ENCODE measurements at regions not wholly inside any gene's neighbourhood (a gene's known extent, or its start where the extent isn't known, plus 50 kb on each side); places are given as distances from the start of the nearest gene placed in this dataset.

DNA sequence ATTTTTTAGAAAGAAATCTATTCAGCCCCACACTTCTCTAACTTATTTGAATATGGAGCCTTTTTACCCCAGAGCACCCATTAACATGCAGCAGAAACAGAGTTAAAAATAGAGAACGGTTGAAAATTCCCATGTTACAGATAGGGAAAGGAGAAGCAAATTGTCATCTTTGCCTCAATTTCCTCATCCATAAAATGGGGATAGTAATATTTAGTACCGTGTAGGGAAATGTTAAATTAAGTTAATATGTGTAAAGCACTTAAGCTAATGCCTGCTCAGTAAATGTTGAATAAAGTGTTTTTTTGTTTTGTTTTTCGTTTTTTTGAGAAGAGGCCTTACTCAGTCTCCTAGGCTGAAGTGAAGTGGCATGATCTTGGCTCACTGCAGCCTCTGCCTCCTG lies 50.3 kb downstream of the NAV1 start:
- Mint-ChIP-seq H3K27ac (no peak overlapping the region), H3K9me3 (no peaks in the 10 kb centered on the region), H3K27me3 (ENCODE audit: low read depth) (no peaks in the 10 kb centered on the region), H3K4me3 (no peak overlapping the region), H3K36me3 (ENCODE audit: low read depth) (no peaks in the 10 kb centered on the region), H3K4me1 (ENCODE audit: low read depth) (no peaks in the 10 kb centered on the region)
- CTCF ChIA-PET = interaction anchor here (0.6 to 1.6 kb wide), 2 partner anchors 120 to 405 kb away, joined by 3 to 4 read pairs; no protein-coding TSS in a partner anchor
- no peak for DNase-seq
- intact Hi-C loops (cut with micrococcal nuclease) = no loop called here

DNA sequence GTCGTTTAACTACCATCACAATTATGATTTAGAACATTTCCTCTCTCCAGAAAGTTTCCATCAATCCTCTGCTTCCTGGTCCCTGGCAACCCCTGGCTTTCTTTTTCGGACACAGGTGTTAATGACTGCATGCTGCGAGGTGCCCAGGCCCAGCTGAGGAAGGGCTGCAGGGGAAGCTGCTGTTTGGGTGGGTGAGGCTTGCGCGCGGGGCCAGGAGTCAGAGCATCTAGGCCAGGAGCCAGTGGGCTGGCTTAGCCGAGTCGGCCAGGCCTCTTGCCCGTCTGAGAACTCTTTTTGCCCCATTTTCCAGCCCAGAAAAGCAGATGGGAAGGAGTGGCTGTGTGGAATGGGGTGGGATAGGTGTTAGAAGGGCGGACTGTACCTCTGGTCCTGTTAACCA lies 51.5 kb downstream of the NAV1 start:
- CTCF ChIA-PET = no interaction called here
- H3K27ac Mint-ChIP-seq = no peak overlapping the region
- H3K9me3 Mint-ChIP-seq = no peaks in the 10 kb centered on the region
- H3K4me1 Mint-ChIP-seq (ENCODE audit: low read depth) = no peaks in the 10 kb centered on the region
- no peaks in the 10 kb centered on the region for H3K36me3 Mint-ChIP-seq (ENCODE audit: low read depth)
- intact Hi-C loops (cut with micrococcal nuclease) = no loop called here
- H3K4me3 Mint-ChIP-seq = no peak overlapping the region
- no peak for DNase-seq
- H3K27me3 Mint-ChIP-seq (ENCODE audit: low read depth) = no peaks in the 10 kb centered on the region

DNA sequence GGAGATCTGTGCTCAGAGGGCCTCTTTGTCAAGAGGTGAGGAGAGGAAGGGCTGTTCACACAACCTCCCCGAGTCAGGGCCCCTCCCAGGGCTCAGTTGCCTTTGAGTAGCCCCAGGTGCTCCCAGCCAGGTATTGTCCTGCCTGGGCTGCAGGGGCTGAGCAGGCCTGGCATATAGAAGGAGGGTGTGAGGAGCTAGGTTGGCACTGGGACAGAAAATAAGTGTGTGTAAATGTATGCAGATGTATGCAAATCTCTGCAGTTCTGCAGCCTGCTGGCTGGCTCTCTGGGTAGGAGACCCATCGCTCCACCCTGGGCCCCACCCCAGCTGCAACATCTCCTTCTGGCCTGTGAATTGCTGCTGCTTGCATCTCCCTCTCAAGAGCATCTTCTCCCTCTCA lies 52.4 kb downstream of the NAV1 start:
- Mint-ChIP-seq H3K4me1 (ENCODE audit: low read depth) (no peaks in the 10 kb centered on the region), H3K4me3 (no peak overlapping the region), H3K9me3 (no peaks in the 10 kb centered on the region), H3K27ac (no peak overlapping the region), H3K36me3 (ENCODE audit: low read depth) (no peaks in the 10 kb centered on the region), H3K27me3 (ENCODE audit: low read depth) (no peaks in the 10 kb centered on the region)
- CTCF ChIA-PET = no interaction called here
- intact Hi-C loops (cut with micrococcal nuclease) = no loop called here
- DNase-seq = no peak

DNA sequence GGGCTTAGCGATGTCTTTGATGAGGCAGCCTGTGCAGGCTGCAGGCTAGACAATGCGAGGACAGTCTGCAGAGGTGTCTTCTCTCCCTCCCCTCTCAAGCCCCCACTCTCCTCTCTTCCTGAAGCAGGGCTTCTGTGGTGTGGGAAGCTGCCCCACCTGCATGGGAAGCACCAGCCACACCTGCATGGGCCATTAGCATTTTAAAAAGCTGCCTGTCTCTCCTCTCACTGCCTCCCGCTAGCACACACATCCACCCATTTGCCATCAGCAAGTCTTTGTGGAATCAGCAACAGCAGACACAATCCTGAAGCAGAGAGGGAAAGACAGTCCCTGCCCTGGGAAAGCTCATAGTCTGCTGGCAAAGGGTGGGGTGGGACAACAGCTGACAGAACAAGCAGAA lies 53.1 kb downstream of the NAV1 start:
- intact Hi-C loops (cut with micrococcal nuclease) = no loop called here
- Mint-ChIP-seq H3K36me3 (ENCODE audit: low read depth) (no peaks in the 10 kb centered on the region), H3K4me1 (ENCODE audit: low read depth) (no peaks in the 10 kb centered on the region), H3K27ac (no peak overlapping the region), H3K9me3 (no peaks in the 10 kb centered on the region), H3K4me3 (no peak overlapping the region), H3K27me3 (ENCODE audit: low read depth) (no peaks in the 10 kb centered on the region)
- CTCF ChIA-PET = no interaction called here
- DNase-seq = no peak

DNA sequence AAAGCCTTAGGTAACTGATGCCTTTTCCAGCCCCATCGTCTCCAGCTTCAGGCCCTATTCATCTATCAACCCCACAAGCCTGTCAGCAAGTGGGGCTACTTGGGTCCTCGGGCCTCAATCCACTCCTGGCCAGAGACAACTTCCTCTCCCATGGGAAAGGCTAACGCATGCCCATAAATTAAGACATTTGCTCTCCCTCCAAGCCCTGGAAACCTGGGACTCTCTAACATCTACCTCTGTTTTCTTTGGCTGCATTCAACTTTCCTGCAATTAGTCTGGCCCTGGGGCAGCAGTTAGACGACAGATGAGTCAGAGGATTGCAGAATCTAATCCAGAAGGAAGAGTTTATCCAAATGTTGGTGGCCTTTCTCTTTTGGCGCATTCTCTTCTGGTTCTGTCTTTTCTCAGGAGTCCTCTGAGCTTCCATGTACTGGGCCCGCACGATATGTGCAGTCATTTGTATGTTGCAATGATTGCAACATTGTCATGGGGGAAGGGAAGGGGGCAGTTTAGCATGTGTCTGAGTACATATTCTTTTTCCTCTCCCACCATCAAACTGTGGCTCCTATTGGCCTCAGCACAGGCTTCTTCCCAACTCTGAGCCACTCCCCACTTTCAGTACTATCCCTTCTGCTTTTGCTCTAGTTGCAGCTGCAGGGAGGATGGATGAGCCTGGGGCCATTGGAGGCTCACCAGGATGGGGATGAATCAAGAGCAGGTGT lies 54.4 kb downstream of the NAV1 start:
- Mint-ChIP-seq H3K27ac (no peak overlapping the region), H3K27me3 (ENCODE audit: low read depth) (no peaks in the 10 kb centered on the region), H3K9me3 (no peaks in the 10 kb centered on the region), H3K4me3 (no peak overlapping the region), H3K36me3 (ENCODE audit: low read depth) (no peaks in the 10 kb centered on the region), H3K4me1 (ENCODE audit: low read depth) (no peaks in the 10 kb centered on the region)
- DNase-seq = no peak
- intact Hi-C loops (cut with micrococcal nuclease) = no loop called here
- CTCF ChIA-PET = no interaction called here

DNA sequence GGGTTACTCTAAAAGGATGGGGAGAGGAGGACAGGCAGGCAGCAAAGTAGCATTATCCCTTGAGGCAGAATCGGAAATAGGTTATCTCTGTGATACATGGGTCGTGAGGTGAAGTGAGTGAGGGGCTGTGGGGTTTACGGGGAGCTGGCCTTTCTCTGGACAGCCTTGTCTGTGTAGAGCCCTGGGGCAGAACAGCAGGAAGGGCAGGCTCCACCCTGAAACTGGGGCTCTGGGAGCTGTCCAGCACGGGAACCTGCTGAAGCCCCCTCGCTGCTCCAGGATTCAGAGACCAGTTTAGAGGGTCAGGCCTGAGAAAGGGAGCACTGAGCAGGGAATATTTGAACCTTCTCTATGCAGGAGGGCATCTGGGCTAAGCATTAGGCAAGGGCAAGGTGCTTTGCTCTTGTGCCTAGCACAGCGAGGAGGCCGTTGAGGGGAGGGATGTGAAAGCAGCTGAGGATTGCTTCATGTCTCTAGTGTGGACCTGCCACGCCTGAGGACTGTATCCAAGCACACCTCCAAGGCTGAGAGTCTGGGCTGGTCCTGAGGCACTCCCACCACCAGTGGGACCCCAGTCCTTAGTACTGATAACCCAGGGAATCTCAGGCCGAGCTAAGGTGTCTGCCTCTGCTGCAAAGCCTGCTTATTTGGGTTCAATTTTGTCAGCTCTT lies 55.8 kb downstream of the NAV1 start:
- no peak for DNase-seq
- Mint-ChIP-seq H3K9me3 (no peaks in the 10 kb centered on the region), H3K27ac (no peak overlapping the region), H3K4me1 (ENCODE audit: low read depth) (no peaks in the 10 kb centered on the region), H3K36me3 (ENCODE audit: low read depth) (no peaks in the 10 kb centered on the region), H3K27me3 (ENCODE audit: low read depth) (no peaks in the 10 kb centered on the region), H3K4me3 (no peak overlapping the region)
- CTCF ChIA-PET = no interaction called here
- intact Hi-C loops (cut with micrococcal nuclease) = no loop called here

DNA sequence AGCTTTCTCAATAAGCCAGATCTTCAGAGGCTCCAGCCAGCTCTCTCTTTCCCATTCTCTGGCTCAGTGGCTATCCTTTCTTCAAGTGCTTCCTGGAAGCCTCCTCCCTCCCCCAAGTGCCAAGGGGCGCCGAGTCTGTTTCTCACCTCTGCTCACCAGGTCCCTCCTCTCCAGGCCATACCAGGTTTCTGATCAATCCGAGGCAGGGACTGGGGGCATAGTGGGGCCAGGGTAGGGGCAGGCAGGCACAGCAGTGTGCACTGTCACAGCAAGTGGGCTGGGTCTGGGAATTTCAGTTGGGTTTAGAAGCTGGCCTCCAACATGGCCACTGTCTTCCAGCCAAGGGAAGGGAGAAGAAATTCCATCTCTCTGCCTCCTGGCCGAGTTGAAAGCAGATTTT lies 56.5 kb downstream of the NAV1 start:
- Mint-ChIP-seq H3K9me3 (no peaks in the 10 kb centered on the region), H3K27ac (no peak overlapping the region), H3K4me3 (no peak overlapping the region), H3K27me3 (ENCODE audit: low read depth) (no peaks in the 10 kb centered on the region), H3K36me3 (ENCODE audit: low read depth) (no peaks in the 10 kb centered on the region), H3K4me1 (ENCODE audit: low read depth) (no peaks in the 10 kb centered on the region)
- intact Hi-C loops (cut with micrococcal nuclease) = no loop called here
- CTCF ChIA-PET = no interaction called here
- DNase-seq = no peak

DNA sequence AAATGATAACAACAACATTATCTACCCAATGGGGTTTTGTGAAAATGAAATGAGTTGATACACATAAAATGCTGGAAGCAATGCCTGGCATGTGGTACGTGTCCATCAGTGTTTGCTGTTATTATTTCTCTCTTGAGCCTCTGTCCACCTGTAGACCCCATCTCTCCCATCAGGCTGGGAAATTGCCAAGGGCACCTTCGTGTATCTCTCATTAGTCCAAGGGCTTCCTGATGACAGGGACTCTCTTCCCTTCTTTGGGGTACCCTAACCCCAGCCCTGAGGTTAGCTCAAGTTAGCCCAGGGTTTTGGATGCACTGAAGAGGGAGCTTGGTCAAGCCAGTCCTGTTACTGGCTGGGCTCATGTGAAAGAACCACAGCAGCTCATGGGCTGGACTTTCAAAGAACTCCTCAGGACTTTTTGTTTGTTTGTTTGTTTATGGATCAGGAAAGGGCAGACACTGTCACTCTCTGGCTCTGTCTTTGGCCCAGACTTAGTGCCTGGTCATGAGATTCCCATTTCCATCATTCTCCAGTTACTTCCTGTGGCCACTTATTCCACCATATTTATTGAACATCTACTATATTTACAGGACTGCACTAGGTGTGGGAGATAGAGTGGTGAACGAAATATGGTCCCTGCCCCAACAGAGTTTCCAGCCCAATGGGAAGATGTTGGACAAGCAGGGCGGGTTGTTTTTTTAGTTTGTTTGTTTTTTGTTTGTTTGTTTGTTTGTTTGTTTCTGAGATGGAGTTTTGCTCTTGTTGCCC lies 57.4 kb downstream of the NAV1 start:
- DNase-seq = no peak
- no peaks in the 10 kb centered on the region for H3K4me1 Mint-ChIP-seq (ENCODE audit: low read depth)
- H3K36me3 Mint-ChIP-seq (ENCODE audit: low read depth) = no peaks in the 10 kb centered on the region
- intact Hi-C loops (cut with micrococcal nuclease) = no loop called here
- no peak overlapping the region for H3K27ac Mint-ChIP-seq
- H3K9me3 Mint-ChIP-seq = no peaks in the 10 kb centered on the region
- no peak overlapping the region for H3K4me3 Mint-ChIP-seq
- no peaks in the 10 kb centered on the region for H3K27me3 Mint-ChIP-seq (ENCODE audit: low read depth)
- CTCF ChIA-PET = interaction anchor here (0.7 to 2.9 kb wide), 2 partner anchors 36 to 44 kb away, joined by 4 to 16 read pairs; no protein-coding TSS in a partner anchor

DNA sequence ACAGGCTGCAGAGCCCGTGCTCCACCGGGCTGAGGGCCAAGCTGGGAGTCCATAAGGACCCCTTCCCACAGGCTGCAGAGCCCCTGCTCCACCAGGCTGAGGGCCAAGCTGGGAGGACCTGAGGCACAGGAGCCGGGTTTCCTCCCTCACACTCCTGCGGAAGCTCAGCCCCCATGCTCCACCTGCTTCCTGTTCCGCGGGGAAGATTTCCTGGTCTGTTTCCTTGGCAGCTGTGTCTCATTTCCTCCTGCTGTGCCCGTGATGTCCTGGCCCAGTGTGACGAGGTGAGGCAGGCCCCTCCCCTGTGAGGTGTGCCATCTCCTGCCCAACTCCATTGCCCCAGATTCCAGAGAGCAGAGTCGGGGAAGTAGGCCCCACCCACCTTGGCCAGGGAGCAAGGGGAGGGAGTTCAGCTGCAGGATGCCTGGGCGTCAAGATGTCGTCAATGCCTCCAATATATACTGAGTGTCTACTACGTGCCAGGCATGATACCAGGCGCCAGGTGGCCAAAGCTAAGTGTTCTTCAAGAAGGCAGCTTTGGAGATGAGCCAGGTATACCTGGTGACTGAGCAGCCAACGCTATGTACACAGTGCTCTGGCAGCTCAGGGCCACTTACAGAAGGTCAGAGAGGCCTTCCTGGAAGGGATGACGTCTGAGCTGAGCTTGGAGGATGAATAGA lies 58.8 kb downstream of the NAV1 start:
- H3K27ac Mint-ChIP-seq = no peak overlapping the region

DNA sequence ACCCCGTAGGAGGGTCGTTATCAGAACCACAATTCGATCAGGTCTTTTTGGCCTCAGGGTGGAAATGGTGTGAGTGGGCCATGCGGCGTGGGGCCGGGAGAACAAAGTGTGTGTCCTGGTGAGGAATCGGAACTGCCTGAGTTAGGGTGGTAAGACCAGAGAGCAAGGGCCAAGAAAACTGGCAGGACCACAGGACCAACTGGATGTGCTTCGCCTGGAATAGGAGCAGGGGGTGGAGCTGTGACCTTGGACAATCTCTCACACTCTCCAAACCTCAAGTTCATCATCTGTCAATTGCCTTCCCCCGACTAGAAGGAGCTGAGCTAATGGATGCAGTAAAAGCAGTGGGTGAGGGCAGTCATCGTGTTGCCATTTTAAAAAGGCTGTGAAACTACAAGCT lies 59.5 kb downstream of the NAV1 start:
- Mint-ChIP-seq H3K27me3 (ENCODE audit: low read depth) (no peaks in the 10 kb centered on the region), H3K4me3 (no peak overlapping the region), H3K27ac (no peak overlapping the region), H3K4me1 (ENCODE audit: low read depth) (no peaks in the 10 kb centered on the region), H3K9me3 (no peaks in the 10 kb centered on the region), H3K36me3 (ENCODE audit: low read depth) (no peaks in the 10 kb centered on the region)
- CTCF ChIA-PET = interaction anchor here (2.9 kb wide), 1 partner anchor 38 kb away, joined by 16 read pairs; no protein-coding TSS in a partner anchor
- no peak for DNase-seq
- intact Hi-C loops (cut with micrococcal nuclease) = no loop called here

More for the DNA sequence above, 58.8 kb downstream of the NAV1 start:
- H3K4me3 Mint-ChIP-seq = no peak overlapping the region
- no peaks in the 10 kb centered on the region for H3K27me3 Mint-ChIP-seq (ENCODE audit: low read depth)
- no peaks in the 10 kb centered on the region for H3K36me3 Mint-ChIP-seq (ENCODE audit: low read depth)
- CTCF ChIA-PET = interaction anchor here (2.9 kb wide), 1 partner anchor 38 kb away, joined by 16 read pairs; no protein-coding TSS in a partner anchor
- intact Hi-C loops (cut with micrococcal nuclease) = no loop called here
- H3K4me1 Mint-ChIP-seq (ENCODE audit: low read depth) = no peaks in the 10 kb centered on the region
- DNase-seq = no peak
- no peaks in the 10 kb centered on the region for H3K9me3 Mint-ChIP-seq

DNA sequence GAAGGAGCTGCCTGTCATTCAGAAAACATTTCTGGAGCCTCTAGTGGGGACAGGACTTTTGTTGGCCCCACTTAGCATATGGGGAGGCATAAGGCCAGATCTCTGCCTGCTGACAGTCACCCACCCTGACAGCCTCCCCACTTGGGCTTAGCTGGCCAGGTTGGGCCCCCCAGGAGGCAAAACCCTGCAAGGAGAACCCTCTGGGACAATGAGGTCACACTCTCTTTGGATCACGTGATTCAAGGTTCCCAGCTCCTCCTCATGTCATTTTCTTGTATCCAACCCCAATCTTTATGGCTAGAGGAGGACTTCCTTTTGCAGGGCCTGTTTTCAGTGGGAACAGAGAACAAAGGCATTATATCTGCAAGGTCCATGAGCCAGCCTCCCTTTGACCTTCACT lies 60.0 kb downstream of the NAV1 start:
- Mint-ChIP-seq H3K9me3 (no peaks in the 10 kb centered on the region), H3K4me1 (ENCODE audit: low read depth) (no peaks in the 10 kb centered on the region), H3K36me3 (ENCODE audit: low read depth) (no peaks in the 10 kb centered on the region), H3K27ac (no peak overlapping the region), H3K27me3 (ENCODE audit: low read depth) (no peaks in the 10 kb centered on the region), H3K4me3 (no peak overlapping the region)
- CTCF ChIA-PET = interaction anchor here (2.9 kb wide), 1 partner anchor 39 kb away, joined by 16 read pairs; no protein-coding TSS in a partner anchor
- DNase-seq = no peak
- intact Hi-C loops (cut with micrococcal nuclease) = no loop called here

DNA sequence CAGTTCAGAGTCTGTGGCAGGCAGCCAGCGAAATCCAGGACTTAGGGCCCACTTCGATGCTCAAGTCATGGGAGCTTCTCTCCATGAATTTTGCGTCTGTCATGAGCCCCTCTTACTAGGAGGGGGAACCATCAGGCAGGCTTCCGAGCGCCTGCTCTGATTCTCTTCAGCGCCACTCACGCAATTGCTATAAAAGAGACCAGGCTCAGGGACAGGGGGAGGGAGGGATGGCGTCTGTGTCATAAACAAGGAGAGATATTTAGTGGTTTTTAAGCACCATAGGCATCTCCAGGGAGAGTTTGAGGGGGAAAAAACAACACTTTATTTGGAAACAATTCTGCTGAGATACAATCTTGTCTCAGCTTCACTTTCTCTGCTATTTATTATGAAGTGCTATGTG lies 60.6 kb downstream of the NAV1 start:
- no peaks in the 10 kb centered on the region for H3K36me3 Mint-ChIP-seq (ENCODE audit: low read depth)
- H3K4me1 Mint-ChIP-seq (ENCODE audit: low read depth) = no peaks in the 10 kb centered on the region
- DNase-seq = no peak
- H3K4me3 Mint-ChIP-seq = no peak overlapping the region
- H3K27ac Mint-ChIP-seq = no peak overlapping the region
- no peaks in the 10 kb centered on the region for H3K9me3 Mint-ChIP-seq
- CTCF ChIA-PET = no interaction called here
- intact Hi-C loops (cut with micrococcal nuclease) = no loop called here
- H3K27me3 Mint-ChIP-seq (ENCODE audit: low read depth) = no peaks in the 10 kb centered on the region
